ENCODE measurements at regions not wholly inside any gene's neighbourhood (a gene's known extent, or its start where the extent isn't known, plus 50 kb on each side); places are given as distances from the start of the nearest gene placed in this dataset.

- H2AK5ac ChIP-seq (ENCODE audit: low read length) = no peak overlapping the region
- H3K79me2 ChIP-seq (ENCODE audit: control insufficient read depth, insufficient read depth, low read length) = no peaks in the 10 kb centered on the region
- H3K79me1 ChIP-seq (ENCODE audit: low read length) = no peaks in the 10 kb centered on the region
- WGBS (ENCODE audit: extremely low coverage, insufficient coverage, low lambda C conversion rate) = no CpG with 5 or more reads among the region's 3 CpGs
- H3K9ac ChIP-seq (ENCODE audit: low read length) = no peak overlapping the region
- no peak overlapping the region for H2BK15ac ChIP-seq (replicated peaks; ENCODE audit: low read depth)
- H3K36me3 ChIP-seq (ENCODE audit: control insufficient read depth, insufficient read depth, low read length) = no peaks in the 10 kb centered on the region
- H3K27ac ChIP-seq (ENCODE audit: low read depth, low read length) = no peak overlapping the region
- no peak overlapping the region for H3K23ac ChIP-seq (ENCODE audit: low read length)
- H2BK120ac ChIP-seq (ENCODE audit: low read depth, low read length) = peak overlapping the region; percentile 68
- H3K56ac ChIP-seq (ENCODE audit: low read length) = peak overlapping the region; percentile 29
- H3K4me2 ChIP-seq (ENCODE audit: low read length) = no peak overlapping the region
- peak overlapping the region; percentile 1 for H2BK5ac ChIP-seq (ENCODE audit: low read length)
- no peak overlapping the region for H3K4me3 ChIP-seq (ENCODE audit: low read length)
- DNase-seq = peak; percentile 36
- peak overlapping the region; percentile 88 for H3K18ac ChIP-seq (ENCODE audit: low read length)
- no peak overlapping the region for H3K4ac ChIP-seq (ENCODE audit: low read depth, low read length)
- no peak overlapping the region for H4K5ac ChIP-seq (ENCODE audit: low read length)
- no peak overlapping the region for H4K8ac ChIP-seq (ENCODE audit: low read depth, low read length)
- no peaks in the 10 kb centered on the region for H3K4me1 ChIP-seq (ENCODE audit: control insufficient read depth, low read depth, low read length)
- no peaks in the 10 kb centered on the region for H3K27me3 ChIP-seq (ENCODE audit: insufficient read depth, low read length, poor library complexity)
Measured at GRCh38 chr19:28185646-28186045, 1027.3 kb downstream of the UQCRFS1 start.

DNA sequence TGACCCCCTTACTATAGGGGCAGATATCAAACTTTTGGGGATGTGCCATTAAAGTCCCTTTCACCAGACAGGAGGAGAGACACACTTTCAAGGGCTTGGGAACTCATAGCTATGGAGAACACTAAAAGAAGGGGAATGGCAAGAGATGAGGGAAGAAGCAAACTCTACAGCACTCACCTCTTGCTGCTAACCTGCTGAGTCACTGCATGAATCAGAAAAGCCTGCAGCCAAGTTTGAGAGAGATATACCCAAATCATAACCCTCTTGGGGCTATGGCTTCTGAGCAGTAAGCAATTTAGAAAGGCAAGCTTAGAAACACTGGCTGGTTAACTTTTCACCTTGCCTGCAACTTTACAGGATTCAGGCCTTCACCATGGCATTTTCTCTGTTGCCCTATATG is 1028.0 kb downstream of the UQCRFS1 start:
- Histone ChIP-seq H3K79me2 (ENCODE audit: control insufficient read depth, insufficient read depth, low read length) (no peaks in the 10 kb centered on the region), H3K36me3 (ENCODE audit: control insufficient read depth, insufficient read depth, low read length) (no peaks in the 10 kb centered on the region), H3K56ac (ENCODE audit: low read length) (no peak overlapping the region), H2BK5ac (ENCODE audit: low read length) (no peak overlapping the region), H3K4ac (ENCODE audit: low read depth, low read length) (no peak overlapping the region), H3K23ac (ENCODE audit: low read length) (no peak overlapping the region), H3K4me3 (ENCODE audit: low read length) (no peak overlapping the region), H3K79me1 (ENCODE audit: low read length) (no peaks in the 10 kb centered on the region), H3K4me2 (ENCODE audit: low read length) (no peak overlapping the region), H3K27me3 (ENCODE audit: insufficient read depth, low read length, poor library complexity) (no peaks in the 10 kb centered on the region), H2AK5ac (ENCODE audit: low read length) (no peak overlapping the region), H3K9ac (ENCODE audit: low read length) (no peak overlapping the region), H4K8ac (ENCODE audit: low read depth, low read length) (no peak overlapping the region), H3K4me1 (ENCODE audit: control insufficient read depth, low read depth, low read length) (no peaks in the 10 kb centered on the region), H4K5ac (ENCODE audit: low read length) (no peak overlapping the region), H2BK15ac (replicated peaks; ENCODE audit: low read depth) (no peak overlapping the region), H2BK120ac (ENCODE audit: low read depth, low read length) (no peak overlapping the region), H3K27ac (ENCODE audit: low read depth, low read length) (no peak overlapping the region), H3K18ac (ENCODE audit: low read length) (peak overlapping the region; percentile 16)
- DNase-seq = peak; percentile 51

GRCh38 chr19:28176193-28176592 is 1036.8 kb downstream of the UQCRFS1 start:
- no peak overlapping the region for H3K23ac ChIP-seq (ENCODE audit: low read length)
- no peak overlapping the region for H2AK5ac ChIP-seq (ENCODE audit: low read length)
- no peak overlapping the region for H4K8ac ChIP-seq (ENCODE audit: low read depth, low read length)
- no peak overlapping the region for H3K27ac ChIP-seq (ENCODE audit: low read depth, low read length)
- no peak overlapping the region for H3K4me2 ChIP-seq (ENCODE audit: low read length)
- DNase-seq = no peak
- H3K4me3 ChIP-seq (ENCODE audit: low read length) = no peak overlapping the region
- H3K56ac ChIP-seq (ENCODE audit: low read length) = no peak overlapping the region
- no peaks in the 10 kb centered on the region for H3K27me3 ChIP-seq (ENCODE audit: insufficient read depth, low read length, poor library complexity)
- H2BK120ac ChIP-seq (ENCODE audit: low read depth, low read length) = no peak overlapping the region
- WGBS (ENCODE audit: extremely low coverage, insufficient coverage, low lambda C conversion rate) = no CpG with 5 or more reads among the region's 1 CpG
- no peak overlapping the region for H3K18ac ChIP-seq (ENCODE audit: low read length)
- no peaks in the 10 kb centered on the region for H3K79me1 ChIP-seq (ENCODE audit: low read length)
- no peaks in the 10 kb centered on the region for H3K4me1 ChIP-seq (ENCODE audit: control insufficient read depth, low read depth, low read length)
- H3K9ac ChIP-seq (ENCODE audit: low read length) = no peak overlapping the region
- H4K5ac ChIP-seq (ENCODE audit: low read length) = no peak overlapping the region
- H2BK15ac ChIP-seq (replicated peaks; ENCODE audit: low read depth) = no peak overlapping the region
- H3K36me3 ChIP-seq (ENCODE audit: control insufficient read depth, insufficient read depth, low read length) = no peaks in the 10 kb centered on the region
- H2BK5ac ChIP-seq (ENCODE audit: low read length) = no peak overlapping the region
- no peak overlapping the region for H3K4ac ChIP-seq (ENCODE audit: low read depth, low read length)
- no peaks in the 10 kb centered on the region for H3K79me2 ChIP-seq (ENCODE audit: control insufficient read depth, insufficient read depth, low read length)

DNA sequence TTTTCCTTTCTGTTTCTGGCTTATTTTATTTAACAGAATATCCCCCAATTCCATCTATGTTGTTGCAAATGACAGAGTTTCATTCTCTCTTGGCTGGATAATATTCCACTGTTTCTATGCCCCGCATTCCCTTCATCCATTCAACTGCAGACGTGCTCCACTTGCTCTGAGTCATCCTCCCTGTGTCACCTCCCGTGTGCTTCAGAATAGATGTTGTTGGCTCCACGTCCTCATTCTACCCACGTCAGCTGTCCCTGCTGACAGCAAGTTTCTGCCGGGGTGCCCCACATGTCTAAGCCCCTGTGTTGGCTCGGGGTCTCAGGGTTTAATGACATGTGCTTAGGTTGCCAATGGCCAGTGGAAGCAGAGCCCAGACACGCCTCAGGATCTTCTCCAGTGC is 1041.0 kb downstream of the UQCRFS1 start:
- no peak overlapping the region for H3K27ac ChIP-seq (ENCODE audit: low read depth, low read length)
- H2BK5ac ChIP-seq (ENCODE audit: low read length) = no peak overlapping the region
- H3K9ac ChIP-seq (ENCODE audit: low read length) = no peak overlapping the region
- no CpG with 5 or more reads among the region's 8 CpGs for WGBS (ENCODE audit: extremely low coverage, insufficient coverage, low lambda C conversion rate)
- H3K18ac ChIP-seq (ENCODE audit: low read length) = no peak overlapping the region
- H2AK5ac ChIP-seq (ENCODE audit: low read length) = peak overlapping the region; percentile 89
- H3K79me1 ChIP-seq (ENCODE audit: low read length) = no peaks in the 10 kb centered on the region
- no peak overlapping the region for H2BK15ac ChIP-seq (replicated peaks; ENCODE audit: low read depth)
- no peak overlapping the region for H3K4me3 ChIP-seq (ENCODE audit: low read length)
- no peak overlapping the region for H3K23ac ChIP-seq (ENCODE audit: low read length)
- H3K36me3 ChIP-seq (ENCODE audit: control insufficient read depth, insufficient read depth, low read length) = no peaks in the 10 kb centered on the region
- H4K5ac ChIP-seq (ENCODE audit: low read length) = no peak overlapping the region
- no peak overlapping the region for H3K4ac ChIP-seq (ENCODE audit: low read depth, low read length)
- H4K8ac ChIP-seq (ENCODE audit: low read depth, low read length) = no peak overlapping the region
- peaks cover 20% of the 10 kb centered on the region for H3K4me1 ChIP-seq (ENCODE audit: control insufficient read depth, low read depth, low read length)
- H3K27me3 ChIP-seq (ENCODE audit: insufficient read depth, low read length, poor library complexity) = no peaks in the 10 kb centered on the region
- DNase-seq = no peak
- no peak overlapping the region for H3K4me2 ChIP-seq (ENCODE audit: low read length)
- H3K79me2 ChIP-seq (ENCODE audit: control insufficient read depth, insufficient read depth, low read length) = no peaks in the 10 kb centered on the region
- H3K56ac ChIP-seq (ENCODE audit: low read length) = no peak overlapping the region
- H2BK120ac ChIP-seq (ENCODE audit: low read depth, low read length) = no peak overlapping the region

DNA sequence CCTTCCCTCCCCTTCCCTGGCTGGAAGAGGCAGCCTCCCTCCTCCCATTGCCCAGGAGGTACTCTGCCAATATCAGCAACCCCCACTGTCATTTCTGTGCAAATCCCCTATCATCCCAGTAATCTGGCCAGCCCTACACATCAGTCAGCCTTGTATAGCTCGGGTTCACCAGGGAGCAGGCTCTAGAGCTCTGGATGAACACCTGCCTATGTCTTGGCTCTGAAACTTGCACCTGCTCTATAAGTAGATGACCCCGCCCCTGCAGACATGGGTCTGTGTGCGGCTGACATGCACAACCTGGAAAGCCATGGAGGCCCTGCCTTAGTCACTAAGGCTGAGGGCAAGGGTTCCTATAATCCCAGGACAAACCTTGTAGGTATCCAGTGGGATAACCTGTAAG is 1042.9 kb downstream of the UQCRFS1 start:
- Histone ChIP-seq H2AK5ac (ENCODE audit: low read length) (peak overlapping the region; percentile 67), H3K27me3 (ENCODE audit: insufficient read depth, low read length, poor library complexity) (no peaks in the 10 kb centered on the region), H3K56ac (ENCODE audit: low read length) (peak overlapping the region; percentile 80), H4K8ac (ENCODE audit: low read depth, low read length) (peak overlapping the region; percentile 77), H3K18ac (ENCODE audit: low read length) (peak overlapping the region; percentile 95), H3K4me2 (ENCODE audit: low read length) (no peak overlapping the region), H2BK15ac (replicated peaks; ENCODE audit: low read depth) (no peak overlapping the region), H3K23ac (ENCODE audit: low read length) (no peak overlapping the region), H3K27ac (ENCODE audit: low read depth, low read length) (peak overlapping the region; percentile 65), H2BK120ac (ENCODE audit: low read depth, low read length) (peak overlapping the region; percentile 93), H3K4me1 (ENCODE audit: control insufficient read depth, low read depth, low read length) (peaks cover 20% of the 10 kb centered on the region), H3K79me1 (ENCODE audit: low read length) (no peaks in the 10 kb centered on the region), H3K36me3 (ENCODE audit: control insufficient read depth, insufficient read depth, low read length) (no peaks in the 10 kb centered on the region), H3K79me2 (ENCODE audit: control insufficient read depth, insufficient read depth, low read length) (no peaks in the 10 kb centered on the region), H3K4me3 (ENCODE audit: low read length) (no peak overlapping the region), H2BK5ac (ENCODE audit: low read length) (peak overlapping the region; percentile 78), H3K9ac (ENCODE audit: low read length) (peak overlapping the region; percentile 0), H4K5ac (ENCODE audit: low read length) (no peak overlapping the region), H3K4ac (ENCODE audit: low read depth, low read length) (peak overlapping the region; percentile 62)
- WGBS (ENCODE audit: extremely low coverage, insufficient coverage, low lambda C conversion rate) = no CpG with 5 or more reads among the region's 3 CpGs
- no peak for DNase-seq

- Histone ChIP-seq H4K5ac (ENCODE audit: low read length) (no peak overlapping the region), H3K4me2 (ENCODE audit: low read length) (no peak overlapping the region), H3K79me1 (ENCODE audit: low read length) (no peaks in the 10 kb centered on the region), H3K4ac (ENCODE audit: low read depth, low read length) (peak overlapping the region; percentile 98), H3K79me2 (ENCODE audit: control insufficient read depth, insufficient read depth, low read length) (no peaks in the 10 kb centered on the region), H3K9ac (ENCODE audit: low read length) (peak overlapping the region; percentile 7), H3K36me3 (ENCODE audit: control insufficient read depth, insufficient read depth, low read length) (no peaks in the 10 kb centered on the region), H3K23ac (ENCODE audit: low read length) (no peak overlapping the region), H3K56ac (ENCODE audit: low read length) (peak overlapping the region; percentile 80), H2BK15ac (replicated peaks; ENCODE audit: low read depth) (peak overlapping the region; percentile 76), H2AK5ac (ENCODE audit: low read length) (no peak overlapping the region), H3K27ac (ENCODE audit: low read depth, low read length) (peak overlapping the region; percentile 65), H4K8ac (ENCODE audit: low read depth, low read length) (no peak overlapping the region), H2BK120ac (ENCODE audit: low read depth, low read length) (peak overlapping the region; percentile 93), H3K4me3 (ENCODE audit: low read length) (no peak overlapping the region), H3K27me3 (ENCODE audit: insufficient read depth, low read length, poor library complexity) (no peaks in the 10 kb centered on the region), H3K18ac (ENCODE audit: low read length) (peak overlapping the region; percentile 95), H3K4me1 (ENCODE audit: control insufficient read depth, low read depth, low read length) (peaks cover 20% of the 10 kb centered on the region), H2BK5ac (ENCODE audit: low read length) (peak overlapping the region; percentile 92)
- peak; percentile 91 for DNase-seq
- WGBS (ENCODE audit: extremely low coverage, insufficient coverage, low lambda C conversion rate) = no CpG with 5 or more reads among the region's 5 CpGs
Measured at GRCh38 chr19:28169168-28169887, 1043.6 kb downstream of the UQCRFS1 start.

Measured in mesendoderm (in vitro differentiated cells).